Vagina (tissue), 2 donors: ENCODE measurements at regions not wholly inside any gene's neighbourhood (a gene's known extent, or its start where the extent isn't known, plus 50 kb on each side); places are given as distances from the start of the nearest gene placed in this dataset.

ENCODE experiments used
- DNase-seq, 2 donors: peaks; one replicate each; pipeline ENCODE4 v3.0.0-alpha.2; 2017; ENCODE audit errors: extremely low spot score in 2 of 2
- H3K27ac ChIP-seq: fragments of 200-600 bp; sonication (generic); one replicate; pipeline ENCODE4 v1.5.1; 2019
- H3K27me3 ChIP-seq: fragments of 200-600 bp; sonication (generic); one replicate; pipeline ENCODE4 v1.5.1; 2019
- H3K36me3 ChIP-seq, 2 donors: fragments of 200-600 bp; sonication (generic); one replicate each; pipeline ENCODE4 v1.5.1; 2017 to 2019
- H3K4me1 ChIP-seq: fragments of 200-600 bp; sonication (generic); one replicate; pipeline ENCODE4 v1.5.1; 2019
- H3K4me3 ChIP-seq, 2 donors: fragments of 200-600 bp; sonication (generic); 1 replicate in 1 of 2; 2 replicates in 1 of 2; pipeline ENCODE4 v1.5.1; 2016 to 2019
- H3K9me3 ChIP-seq: fragments of 200-600 bp; sonication (generic); one replicate; pipeline ENCODE4 v1.5.1; 2019
- POLR2A ChIP-seq, 2 donors: fragments of 450-650 bp; IDR thresholded peaks; one replicate each; pipeline ENCODE4 v1.6.1; 2017; ENCODE audit warnings: antibody characterized with exemption in 2 of 2, mild to moderate bottlenecking in 2 of 2, moderate library complexity in 2 of 2
- POLR2AphosphoS5 ChIP-seq, 2 donors: sonication (generic); formaldehyde crosslinking; IDR thresholded peaks; one replicate each; pipeline ENCODE4 v1.9.0; 2017; ENCODE audit warnings: antibody characterized with exemption in 2 of 2, mild to moderate bottlenecking in 2 of 2, low read depth in 1 of 2; ENCODE audit not compliant: insufficient read depth in 1 of 2
- intact Hi-C: fragments of 100-400 bp; cut with DNase I; formaldehyde crosslinking; loops from one replicate; pipeline ENCODE4 v1.15.1; 2023
- TF ChIP-seq, protein P1 (sequence below), 3 experiments: fragments of 450-650 bp in 2 of 3; fragments of 200-600 bp in 1 of 3; sonication (generic) in 1 of 3; IDR thresholded peaks; one replicate each; pipeline ENCODE4 v1.5.1; 2017 to 2019; ENCODE audit warnings: antibody characterized with exemption in 3 of 3, mild to moderate bottlenecking in 2 of 3, moderate library complexity in 2 of 3

DNA sequence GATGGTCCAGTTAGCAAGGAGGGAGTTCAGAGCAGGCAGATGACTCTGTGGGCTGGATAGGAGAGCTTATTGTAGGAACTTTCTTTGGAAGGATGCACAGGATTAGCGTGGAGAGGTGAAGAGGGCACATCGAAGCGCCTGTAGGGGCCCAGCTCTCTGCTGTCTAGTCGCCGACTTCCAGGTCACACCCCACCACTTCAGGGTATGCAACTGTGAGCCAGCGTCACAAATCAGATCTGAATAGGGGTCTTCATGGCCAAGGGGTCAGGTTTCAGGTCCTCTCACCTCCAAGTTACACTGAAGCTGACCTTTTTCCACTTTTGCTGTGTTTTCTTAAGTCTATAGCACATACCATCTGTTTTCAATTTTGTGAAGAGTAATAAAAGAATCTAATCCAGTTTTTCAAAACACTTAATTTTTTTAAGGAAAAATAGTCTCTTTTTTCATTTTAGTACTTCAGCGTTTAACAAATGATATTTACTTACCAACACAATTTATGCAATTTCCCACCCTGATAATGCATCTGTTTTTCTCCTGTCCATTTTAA lies 364.2 kb upstream of the CLINT1 start:
- Histone ChIP-seq H3K27me3 (no peaks in the 10 kb centered on the region), H3K4me1 (no peaks in the 10 kb centered on the region), H3K4me3 (no peak overlapping the region), H3K36me3 (no peaks in the 10 kb centered on the region), H3K9me3 (no peaks in the 10 kb centered on the region), H3K27ac (no peak overlapping the region)
- intact Hi-C loops = no loop called here
- DNase-seq = no peak
- TF ChIP-seq, protein P1, sequence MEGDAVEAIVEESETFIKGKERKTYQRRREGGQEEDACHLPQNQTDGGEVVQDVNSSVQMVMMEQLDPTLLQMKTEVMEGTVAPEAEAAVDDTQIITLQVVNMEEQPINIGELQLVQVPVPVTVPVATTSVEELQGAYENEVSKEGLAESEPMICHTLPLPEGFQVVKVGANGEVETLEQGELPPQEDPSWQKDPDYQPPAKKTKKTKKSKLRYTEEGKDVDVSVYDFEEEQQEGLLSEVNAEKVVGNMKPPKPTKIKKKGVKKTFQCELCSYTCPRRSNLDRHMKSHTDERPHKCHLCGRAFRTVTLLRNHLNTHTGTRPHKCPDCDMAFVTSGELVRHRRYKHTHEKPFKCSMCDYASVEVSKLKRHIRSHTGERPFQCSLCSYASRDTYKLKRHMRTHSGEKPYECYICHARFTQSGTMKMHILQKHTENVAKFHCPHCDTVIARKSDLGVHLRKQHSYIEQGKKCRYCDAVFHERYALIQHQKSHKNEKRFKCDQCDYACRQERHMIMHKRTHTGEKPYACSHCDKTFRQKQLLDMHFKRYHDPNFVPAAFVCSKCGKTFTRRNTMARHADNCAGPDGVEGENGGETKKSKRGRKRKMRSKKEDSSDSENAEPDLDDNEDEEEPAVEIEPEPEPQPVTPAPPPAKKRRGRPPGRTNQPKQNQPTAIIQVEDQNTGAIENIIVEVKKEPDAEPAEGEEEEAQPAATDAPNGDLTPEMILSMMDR (IDR thresholded peaks at IDR 0.05) = no peak
- no peak for TF ChIP-seq POLR2A (IDR thresholded peaks at IDR 0.05)
- no peak for TF ChIP-seq POLR2AphosphoS5 (IDR thresholded peaks at IDR 0.05; ENCODE audit: insufficient read depth in 1 of 2, low read depth in 1 of 2)

DNA sequence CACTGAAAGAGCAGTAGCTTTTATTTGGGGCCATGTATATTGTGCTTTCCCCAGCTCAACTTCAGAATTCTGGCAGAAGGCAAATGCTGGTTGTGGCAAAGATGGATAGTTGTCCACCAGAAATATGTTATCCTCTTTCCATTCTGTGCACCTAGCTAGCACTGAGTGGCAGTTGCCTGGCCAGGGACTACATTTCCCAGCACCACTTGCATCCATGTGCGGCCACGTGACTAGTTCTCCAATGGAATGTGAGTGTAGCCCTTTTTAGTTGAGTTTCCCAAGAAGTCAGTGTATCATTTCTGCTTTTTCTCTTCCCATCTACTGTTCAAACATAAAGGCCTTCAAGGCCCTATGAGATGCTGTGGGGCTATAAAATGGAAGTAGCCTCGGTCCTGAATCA lies 354.0 kb upstream of the CLINT1 start:
- Histone ChIP-seq H3K4me3 (no peak overlapping the region), H3K27me3 (no peaks in the 10 kb centered on the region), H3K9me3 (no peaks in the 10 kb centered on the region), H3K4me1 (no peaks in the 10 kb centered on the region), H3K27ac (no peak overlapping the region), H3K36me3 (no peaks in the 10 kb centered on the region)
- intact Hi-C loops = no loop called here
- no peak for DNase-seq
- TF ChIP-seq POLR2AphosphoS5 (IDR thresholded peaks at IDR 0.05; ENCODE audit: insufficient read depth in 1 of 2, low read depth in 1 of 2) (no peak), POLR2A (IDR thresholded peaks at IDR 0.05) (no peak)
- TF ChIP-seq, protein P1 (IDR thresholded peaks at IDR 0.05) = no peak

DNA sequence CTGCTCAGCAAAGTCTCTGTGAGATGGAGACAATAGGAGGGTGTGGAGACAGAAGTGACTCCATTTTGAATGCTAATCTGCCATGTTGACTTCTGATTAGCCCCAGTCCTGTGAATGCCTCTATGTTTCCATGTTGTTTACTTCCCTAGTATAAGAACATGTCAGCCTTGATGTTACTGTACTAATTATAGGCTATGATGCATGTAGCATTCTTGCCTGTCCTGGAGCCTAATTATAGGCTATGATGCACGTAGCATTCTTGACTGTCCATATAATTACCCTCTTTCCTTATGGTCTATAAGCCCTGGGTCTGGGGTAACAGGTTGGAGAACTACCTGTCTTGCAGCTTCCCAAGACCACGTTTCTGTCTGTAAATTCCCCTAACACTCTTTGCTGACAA lies 353.3 kb upstream of the CLINT1 start:
- no peak for DNase-seq
- Histone ChIP-seq H3K36me3 (no peaks in the 10 kb centered on the region), H3K27ac (no peak overlapping the region), H3K4me3 (no peak overlapping the region), H3K4me1 (no peaks in the 10 kb centered on the region), H3K27me3 (no peaks in the 10 kb centered on the region), H3K9me3 (no peaks in the 10 kb centered on the region)
- no peak for TF ChIP-seq POLR2A (IDR thresholded peaks at IDR 0.05)
- TF ChIP-seq, protein P1 (IDR thresholded peaks at IDR 0.05) = no peak
- no peak for TF ChIP-seq POLR2AphosphoS5 (IDR thresholded peaks at IDR 0.05; ENCODE audit: insufficient read depth in 1 of 2, low read depth in 1 of 2)
- intact Hi-C loops = no loop called here

DNA sequence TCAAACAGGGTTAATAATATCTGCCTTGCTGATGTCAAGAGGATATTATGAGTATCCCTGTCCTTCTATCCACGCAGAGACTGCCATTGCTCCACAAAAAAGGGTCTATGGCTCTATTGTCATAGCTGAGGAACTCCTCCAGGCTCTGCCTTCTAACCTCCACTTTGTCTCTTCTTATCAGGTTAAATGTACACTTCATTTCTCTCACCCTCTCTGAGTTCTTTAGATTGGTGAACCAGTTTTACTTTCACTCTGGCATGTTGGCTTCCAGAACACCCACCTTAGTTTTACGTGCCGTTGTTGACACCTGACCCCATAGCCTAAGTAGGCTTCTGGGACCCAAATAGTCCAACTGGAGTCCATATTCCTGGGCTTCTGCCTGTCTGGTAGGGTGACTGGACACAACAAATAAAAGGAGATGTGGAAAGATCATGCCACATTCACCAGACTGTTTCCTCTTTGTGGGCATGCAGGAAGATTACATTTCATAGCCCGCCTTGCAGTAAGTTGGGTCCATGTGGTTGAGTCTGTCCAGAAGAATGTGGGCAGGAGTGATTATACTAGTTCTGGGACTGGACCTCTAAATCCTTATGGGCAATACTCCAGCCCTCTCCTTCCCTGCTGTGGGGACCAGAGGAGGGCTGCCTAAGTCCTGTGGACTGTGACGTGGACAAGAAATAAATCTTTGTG lies 350.4 kb upstream of the CLINT1 start:
- Histone ChIP-seq H3K36me3 (no peaks in the 10 kb centered on the region), H3K9me3 (no peaks in the 10 kb centered on the region), H3K27me3 (no peaks in the 10 kb centered on the region), H3K4me1 (no peaks in the 10 kb centered on the region), H3K27ac (no peak overlapping the region), H3K4me3 (no peak overlapping the region)
- intact Hi-C loops = loop anchor here (2.0 kb wide), 1 partner anchor 37 kb away; no protein-coding TSS in a partner anchor
- DNase-seq = no peak
- TF ChIP-seq, protein P1 (IDR thresholded peaks at IDR 0.05) = no peak
- no peak for TF ChIP-seq POLR2A (IDR thresholded peaks at IDR 0.05)
- TF ChIP-seq POLR2AphosphoS5 (IDR thresholded peaks at IDR 0.05; ENCODE audit: insufficient read depth in 1 of 2, low read depth in 1 of 2) = no peak

DNA sequence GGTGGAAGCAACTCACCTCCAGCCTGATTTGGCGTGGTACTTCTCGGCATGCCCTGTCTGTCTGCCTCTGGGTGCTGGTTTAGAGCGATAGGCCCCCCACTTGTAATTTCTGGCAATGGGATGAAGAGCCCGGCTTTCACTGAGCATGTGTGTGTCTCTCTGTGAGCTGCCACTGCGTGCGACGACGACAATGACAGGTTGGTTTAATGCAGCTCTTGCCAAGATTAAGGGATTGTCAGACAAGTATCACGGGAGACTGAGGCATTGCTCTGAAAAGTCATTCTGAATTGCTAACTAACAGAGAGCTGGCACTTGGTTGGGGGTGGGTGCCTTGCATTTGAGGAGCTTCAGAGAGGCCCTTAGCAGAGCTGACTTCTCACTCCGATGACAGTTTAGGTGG lies 348.8 kb upstream of the CLINT1 start:
- no peak for DNase-seq
- intact Hi-C loops = loop anchor here (2.0 kb wide), 1 partner anchor 35 kb away; no protein-coding TSS in a partner anchor
- no peaks in the 10 kb centered on the region for H3K9me3 ChIP-seq
- TF ChIP-seq, protein P1 (IDR thresholded peaks at IDR 0.05) = no peak
- TF ChIP-seq POLR2AphosphoS5 (IDR thresholded peaks at IDR 0.05; ENCODE audit: insufficient read depth in 1 of 2, low read depth in 1 of 2) = no peak
- TF ChIP-seq POLR2A (IDR thresholded peaks at IDR 0.05) = no peak
- no peak overlapping the region for H3K4me3 ChIP-seq
- no peaks in the 10 kb centered on the region for H3K4me1 ChIP-seq
- H3K27ac ChIP-seq = no peak overlapping the region
- H3K36me3 ChIP-seq = no peaks in the 10 kb centered on the region
- no peaks in the 10 kb centered on the region for H3K27me3 ChIP-seq
